Mammary epithelial cell (primary cell): ENCODE measurements at regions not wholly inside any gene's neighbourhood (a gene's known extent, or its start where the extent isn't known, plus 50 kb on each side); places are given as distances from the start of the nearest gene placed in this dataset.

Experiments
- EZH2 ChIP-seq: IDR thresholded peaks from 2 replicates; pipeline ENCODE4 v1.6.1; 2012; ENCODE audit warnings: low read length, inconsistent platforms, borderline replicate concordance
- TF ChIP-seq, protein P1 (sequence below), 2 donors: IDR thresholded peaks in 1 of 2; conservative IDR thresholded peaks in 1 of 2; 2 replicates each; pipeline ENCODE4 v1.5.1; 2011 to 2012; ENCODE audit warnings: inconsistent platforms in 2 of 2, low read length in 2 of 2, mild to moderate bottlenecking in 2 of 2, control low read depth in 1 of 2, low read depth in 1 of 2; ENCODE audit not compliant: insufficient read depth in 1 of 2; ENCODE audit errors: extremely low read depth in 1 of 2

DNA sequence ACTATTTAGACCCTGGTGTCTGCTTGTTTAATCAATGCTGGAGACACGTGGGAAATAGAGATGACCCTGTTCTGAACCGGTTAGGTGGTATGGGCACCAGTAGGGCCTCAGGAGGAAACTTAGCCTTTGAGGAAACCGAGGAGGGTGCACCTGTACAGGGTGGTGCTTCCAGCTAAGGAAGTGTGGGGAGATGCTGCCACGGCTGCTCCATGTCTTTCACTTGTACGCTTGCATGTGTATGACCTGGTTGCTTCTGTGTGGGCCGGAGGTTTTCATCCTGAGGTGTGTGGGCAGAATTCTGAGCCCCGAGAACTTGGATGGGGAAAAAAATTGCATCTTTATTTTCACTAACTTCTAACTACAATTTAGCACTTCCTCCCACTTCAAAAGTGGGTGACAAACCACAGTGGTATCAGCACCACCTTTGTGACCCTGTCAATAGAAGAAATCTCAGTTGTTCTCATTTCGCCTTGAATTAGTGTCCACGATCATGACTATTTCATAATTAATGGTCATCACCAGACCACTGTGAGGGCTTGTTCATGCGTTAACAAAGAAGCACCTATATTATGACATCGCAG lies 99.8 kb upstream of the SPATA31C2 start:
- TF ChIP-seq, protein P1, sequence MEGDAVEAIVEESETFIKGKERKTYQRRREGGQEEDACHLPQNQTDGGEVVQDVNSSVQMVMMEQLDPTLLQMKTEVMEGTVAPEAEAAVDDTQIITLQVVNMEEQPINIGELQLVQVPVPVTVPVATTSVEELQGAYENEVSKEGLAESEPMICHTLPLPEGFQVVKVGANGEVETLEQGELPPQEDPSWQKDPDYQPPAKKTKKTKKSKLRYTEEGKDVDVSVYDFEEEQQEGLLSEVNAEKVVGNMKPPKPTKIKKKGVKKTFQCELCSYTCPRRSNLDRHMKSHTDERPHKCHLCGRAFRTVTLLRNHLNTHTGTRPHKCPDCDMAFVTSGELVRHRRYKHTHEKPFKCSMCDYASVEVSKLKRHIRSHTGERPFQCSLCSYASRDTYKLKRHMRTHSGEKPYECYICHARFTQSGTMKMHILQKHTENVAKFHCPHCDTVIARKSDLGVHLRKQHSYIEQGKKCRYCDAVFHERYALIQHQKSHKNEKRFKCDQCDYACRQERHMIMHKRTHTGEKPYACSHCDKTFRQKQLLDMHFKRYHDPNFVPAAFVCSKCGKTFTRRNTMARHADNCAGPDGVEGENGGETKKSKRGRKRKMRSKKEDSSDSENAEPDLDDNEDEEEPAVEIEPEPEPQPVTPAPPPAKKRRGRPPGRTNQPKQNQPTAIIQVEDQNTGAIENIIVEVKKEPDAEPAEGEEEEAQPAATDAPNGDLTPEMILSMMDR (conservative IDR thresholded peaks at IDR 0.05 in 1 of 2, IDR thresholded peaks at IDR 0.05 in 1 of 2; ENCODE audit: extremely low read depth in 1 of 2, insufficient read depth in 1 of 2, low read depth in 1 of 2, low read length in 2 of 2): no peak
- TF ChIP-seq EZH2: no peak
